Bronchial epithelial cell (primary cell): ENCODE measurements at regions not wholly inside any gene's neighbourhood (a gene's known extent, or its start where the extent isn't known, plus 50 kb on each side); places are given as distances from the start of the nearest gene placed in this dataset.

Source experiments
- DNase-seq: peaks from one replicate; pipeline ENCODE4 v3.0.0-alpha.2; 2010; ENCODE audit warnings: low read depth
- FAIRE-seq: peaks from 2 replicates; lab custom pipeline; 2011; peaks lifted over from hg19 to GRCh38; lab: Jason Lieb, UNC
- H3K27me3 ChIP-seq: 2 replicates; pipeline ENCODE4 v1.5.1; 2011; ENCODE audit warnings: low read length; ENCODE audit not compliant: control insufficient read depth, insufficient read depth
- H3K36me3 ChIP-seq: 2 replicates; pipeline ENCODE4 v1.5.1; 2011; ENCODE audit warnings: low read length; ENCODE audit not compliant: control insufficient read depth, insufficient read depth
- H3K4me3 ChIP-seq: 2 replicates; pipeline ENCODE4 v1.5.1; 2011; ENCODE audit warnings: mild to moderate bottlenecking, low read depth, low read length, control low read depth
- TF ChIP-seq, protein P1 (sequence below): IDR thresholded peaks from 2 replicates; pipeline ENCODE4 v1.5.1; 2011; ENCODE audit warnings: mild to moderate bottlenecking, moderate library complexity, low read length, control low read depth, inconsistent platforms; ENCODE audit not compliant: insufficient read depth, severe bottlenecking

GRCh38 chr9:79284081-79284480, 287.7 kb upstream of the TLE4 start:
- FAIRE-seq (no peak), DNase-seq (no peak)
- no peak overlapping the region for H3K4me3 ChIP-seq
- TF ChIP-seq, protein P1, sequence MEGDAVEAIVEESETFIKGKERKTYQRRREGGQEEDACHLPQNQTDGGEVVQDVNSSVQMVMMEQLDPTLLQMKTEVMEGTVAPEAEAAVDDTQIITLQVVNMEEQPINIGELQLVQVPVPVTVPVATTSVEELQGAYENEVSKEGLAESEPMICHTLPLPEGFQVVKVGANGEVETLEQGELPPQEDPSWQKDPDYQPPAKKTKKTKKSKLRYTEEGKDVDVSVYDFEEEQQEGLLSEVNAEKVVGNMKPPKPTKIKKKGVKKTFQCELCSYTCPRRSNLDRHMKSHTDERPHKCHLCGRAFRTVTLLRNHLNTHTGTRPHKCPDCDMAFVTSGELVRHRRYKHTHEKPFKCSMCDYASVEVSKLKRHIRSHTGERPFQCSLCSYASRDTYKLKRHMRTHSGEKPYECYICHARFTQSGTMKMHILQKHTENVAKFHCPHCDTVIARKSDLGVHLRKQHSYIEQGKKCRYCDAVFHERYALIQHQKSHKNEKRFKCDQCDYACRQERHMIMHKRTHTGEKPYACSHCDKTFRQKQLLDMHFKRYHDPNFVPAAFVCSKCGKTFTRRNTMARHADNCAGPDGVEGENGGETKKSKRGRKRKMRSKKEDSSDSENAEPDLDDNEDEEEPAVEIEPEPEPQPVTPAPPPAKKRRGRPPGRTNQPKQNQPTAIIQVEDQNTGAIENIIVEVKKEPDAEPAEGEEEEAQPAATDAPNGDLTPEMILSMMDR: no peak
- no peaks in the 10 kb centered on the region for H3K36me3 ChIP-seq
- no peaks in the 10 kb centered on the region for H3K27me3 ChIP-seq

DNA sequence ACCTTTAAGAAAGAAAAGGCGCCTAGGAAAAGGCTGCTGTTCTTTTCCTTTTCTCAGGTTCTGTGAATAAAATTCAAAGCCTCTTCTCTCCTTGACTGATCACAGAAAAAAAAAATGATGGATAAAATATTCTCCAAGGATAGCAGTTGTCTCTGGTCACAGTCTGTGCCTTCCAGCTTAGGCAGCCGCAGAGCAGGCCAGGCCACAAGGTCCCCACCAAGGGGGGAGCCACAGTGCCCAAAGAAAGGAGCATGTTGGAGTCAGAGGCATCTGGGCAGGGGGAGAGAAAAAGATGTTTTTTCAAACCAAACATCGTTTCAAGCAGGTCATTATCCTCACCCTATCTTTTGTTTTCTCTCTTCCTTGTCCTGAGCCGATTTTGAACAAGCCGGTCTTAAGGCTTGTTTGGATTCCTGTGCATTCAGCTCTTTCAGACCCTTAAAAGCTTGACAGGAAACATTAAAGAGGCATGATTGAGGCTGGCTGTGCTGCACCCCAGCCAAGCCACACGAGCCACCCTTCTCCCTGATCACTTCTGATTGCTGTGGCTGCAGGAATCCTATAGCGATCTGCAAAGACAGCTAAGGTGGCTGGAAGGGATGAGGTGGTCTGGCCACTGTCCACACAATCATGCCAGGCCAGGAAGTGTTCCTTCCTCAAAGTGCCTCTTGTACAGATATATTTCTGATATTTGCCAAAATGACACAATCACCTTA, 284.6 kb upstream of the TLE4 start:
- FAIRE-seq: no peak
- TF ChIP-seq, protein P1: no peak

GRCh38 chr9:79287708-79288290, 284.0 kb upstream of the TLE4 start:
- FAIRE-seq: no peak
- Histone ChIP-seq H3K27me3 (no peaks in the 10 kb centered on the region), H3K4me3 (no peak overlapping the region), H3K36me3 (no peaks in the 10 kb centered on the region)
- DNase-seq: no peak
- TF ChIP-seq, protein P1: no peak

More for the DNA sequence above, 284.6 kb upstream of the TLE4 start:
- no peak for DNase-seq
- Histone ChIP-seq H3K4me3 (no peak overlapping the region), H3K36me3 (no peaks in the 10 kb centered on the region), H3K27me3 (no peaks in the 10 kb centered on the region)

- H3K27me3 ChIP-seq: no peaks in the 10 kb centered on the region
These were observed 281.9 kb upstream of the TLE4 start for GRCh38 chr9:79289856-79290255.

DNA sequence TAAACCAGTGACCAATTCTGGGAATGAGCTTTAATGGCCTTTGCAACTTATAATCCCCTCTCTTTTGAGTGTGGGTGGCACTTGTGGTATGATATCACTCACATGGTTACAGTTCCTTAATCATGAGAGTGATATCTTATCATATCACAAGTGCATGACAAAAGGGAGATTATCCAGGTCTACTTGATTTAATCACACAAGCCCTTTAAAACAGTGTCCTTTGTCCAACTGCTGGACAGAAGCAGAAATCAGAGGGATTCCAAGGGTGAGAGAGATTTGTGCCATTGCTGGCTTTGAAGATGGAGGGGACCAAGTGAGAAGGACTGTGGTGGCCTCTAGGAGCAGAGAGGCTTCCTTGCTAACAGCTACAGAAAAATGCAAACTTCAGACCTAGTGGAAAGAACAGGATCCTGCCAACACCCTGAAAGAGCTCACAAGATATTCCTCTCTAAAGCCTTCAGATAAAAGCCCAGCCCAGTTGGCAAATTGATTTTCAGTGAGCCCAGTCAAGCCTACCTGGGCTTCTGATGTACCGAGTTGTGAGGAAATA, 279.0 kb upstream of the TLE4 start:
- FAIRE-seq (no peak), DNase-seq (no peak)
- H3K27me3 ChIP-seq: no peaks in the 10 kb centered on the region
- H3K4me3 ChIP-seq: no peak overlapping the region
- no peaks in the 10 kb centered on the region for H3K36me3 ChIP-seq
- TF ChIP-seq, protein P1: no peak

More at GRCh38 chr9:79289856-79290255, 281.9 kb upstream of the TLE4 start:
- Histone ChIP-seq H3K36me3 (no peaks in the 10 kb centered on the region), H3K4me3 (no peak overlapping the region)
- DNase-seq (no peak), FAIRE-seq (no peak)
- TF ChIP-seq, protein P1: no peak
